Adrenal gland (tissue), 9 donors: ENCODE measurements at regions not wholly inside any gene's neighbourhood (a gene's known extent, or its start where the extent isn't known, plus 50 kb on each side); places are given as distances from the start of the nearest gene placed in this dataset.

Experiments
- DNase-seq, 7 donors: peaks; one replicate each; pipeline ENCODE4 v3.0.0-alpha.2; 2019 to 2020
- H3K27ac ChIP-seq, 5 donors: fragments of 200-600 bp; sonication (generic) in 4 of 5; 1 replicate in 3 of 5; 2 replicates in 2 of 5; pipeline versions ENCODE4 v1.5.1 to v1.8.0; 2016 to 2020; ENCODE audit warnings: mild to moderate bottlenecking in 1 of 5
- H3K27me3 ChIP-seq: fragments of 200-600 bp; 2 replicates; pipeline ENCODE4 v1.8.0; 2021
- H3K36me3 ChIP-seq, 2 donors: fragments of 200-600 bp; replicated peaks in 1 of 2; 1 replicate in 1 of 2; 2 replicates in 1 of 2; pipeline versions ENCODE4 v1.5.1 to v1.8.0; 2018 to 2022
- H3K4me1 ChIP-seq, 2 donors: fragments of 200-600 bp; replicated peaks in 1 of 2; 1 replicate in 1 of 2; 2 replicates in 1 of 2; pipeline versions ENCODE4 v1.5.1 to v1.8.0; 2018 to 2021
- H3K4me3 ChIP-seq, 4 donors: fragments of 200-600 bp; sonication (generic) in 3 of 4; one replicate each; pipeline ENCODE4 v1.5.1; 2016 to 2018
- H3K9me3 ChIP-seq, 3 donors: fragments of 200-600 bp; sonication (generic) in 1 of 3; replicated peaks in 1 of 3; 1 replicate in 2 of 3; 2 replicates in 1 of 3; pipeline versions ENCODE4 v1.5.1 to v1.8.0; 2016 to 2021
- POLR2A ChIP-seq, 2 donors: fragments of 450-650 bp; IDR thresholded peaks; one replicate each; pipeline ENCODE4 v1.6.1; 2017; ENCODE audit warnings: antibody characterized with exemption in 2 of 2, mild to moderate bottlenecking in 2 of 2, moderate library complexity in 1 of 2
- WGBS, 4 donors: extraction: QIAGEN DNeasy Blood & Tissue Kit in 2 of 4; methylation state at CpG; one replicate each; pipeline versions ENCODE4 v1.1.5 to v1.1.7; 2013 to 2017; 5-methylcytosine and 5-hydroxymethylcytosine counted together
- intact Hi-C, 2 donors: fragments of 100-400 bp; cut with DNase I; formaldehyde crosslinking; loops; one replicate each; pipeline versions ENCODE4 v1.14.1 to v1.15.0; 2022 to 2023
- TF ChIP-seq, protein P1 (sequence below), 6 experiments: fragments of 450-650 bp in 4 of 6; fragments of 200-600 bp in 2 of 6; sonication (generic) in 1 of 6; IDR thresholded peaks; 1 replicate in 5 of 6; 2 replicates in 1 of 6; pipeline versions ENCODE4 v1.5.1 to v1.8.0; 2016 to 2021; ENCODE audit warnings: antibody characterized with exemption in 6 of 6, mild to moderate bottlenecking in 2 of 6, moderate library complexity in 1 of 6
- donor health status: healthy with polysubstance abuse.
- donor health status: Bipolar disorder and iron deficiency.
- donor health status: DM: yes; HTN: yes; CAD: no.
- donor health status: DM: no; HTN: no; CAD: no.
- donor health status: DM: no; HTN: no; CAD: no.

GRCh38 chr2:35067420-35067819 is 1288.2 kb upstream of the CRIM1 start:
- DNase-seq = no peak
- WGBS, 4 donors = 33 to 76% (median 48%) methylated on average over 1 of the region's 1 CpG; no CpG with 5 or more reads in 1 of the 4 donors
- no peak overlapping the region for H3K27ac ChIP-seq
- TF ChIP-seq, protein P1, sequence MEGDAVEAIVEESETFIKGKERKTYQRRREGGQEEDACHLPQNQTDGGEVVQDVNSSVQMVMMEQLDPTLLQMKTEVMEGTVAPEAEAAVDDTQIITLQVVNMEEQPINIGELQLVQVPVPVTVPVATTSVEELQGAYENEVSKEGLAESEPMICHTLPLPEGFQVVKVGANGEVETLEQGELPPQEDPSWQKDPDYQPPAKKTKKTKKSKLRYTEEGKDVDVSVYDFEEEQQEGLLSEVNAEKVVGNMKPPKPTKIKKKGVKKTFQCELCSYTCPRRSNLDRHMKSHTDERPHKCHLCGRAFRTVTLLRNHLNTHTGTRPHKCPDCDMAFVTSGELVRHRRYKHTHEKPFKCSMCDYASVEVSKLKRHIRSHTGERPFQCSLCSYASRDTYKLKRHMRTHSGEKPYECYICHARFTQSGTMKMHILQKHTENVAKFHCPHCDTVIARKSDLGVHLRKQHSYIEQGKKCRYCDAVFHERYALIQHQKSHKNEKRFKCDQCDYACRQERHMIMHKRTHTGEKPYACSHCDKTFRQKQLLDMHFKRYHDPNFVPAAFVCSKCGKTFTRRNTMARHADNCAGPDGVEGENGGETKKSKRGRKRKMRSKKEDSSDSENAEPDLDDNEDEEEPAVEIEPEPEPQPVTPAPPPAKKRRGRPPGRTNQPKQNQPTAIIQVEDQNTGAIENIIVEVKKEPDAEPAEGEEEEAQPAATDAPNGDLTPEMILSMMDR (IDR thresholded peaks at IDR 0.05) = no peak
- no peak for TF ChIP-seq POLR2A (IDR thresholded peaks at IDR 0.05)
- no peaks in the 10 kb centered on the region for H3K27me3 ChIP-seq
- H3K4me1 ChIP-seq = no peaks in the 10 kb centered on the region
- no peak overlapping the region for H3K4me3 ChIP-seq
- intact Hi-C loops = no loop called here
- H3K36me3 ChIP-seq = no peaks in the 10 kb centered on the region
- no peaks in the 10 kb centered on the region for H3K9me3 ChIP-seq

GRCh38 chr2:35063836-35064235 is 1291.7 kb upstream of the CRIM1 start:
- DNase-seq = no peak
- intact Hi-C loops = no loop called here
- Histone ChIP-seq H3K4me3 (no peak overlapping the region), H3K4me1 (no peaks in the 10 kb centered on the region), H3K27ac (no peak overlapping the region), H3K27me3 (no peaks in the 10 kb centered on the region), H3K36me3 (no peaks in the 10 kb centered on the region), H3K9me3 (no peaks in the 10 kb centered on the region)
- WGBS, 4 donors = 67 to 90% (median 83%) methylated on average over 5 of the region's 5 CpGs
- no peak for TF ChIP-seq POLR2A (IDR thresholded peaks at IDR 0.05)
- TF ChIP-seq, protein P1 (IDR thresholded peaks at IDR 0.05) = no peak

DNA sequence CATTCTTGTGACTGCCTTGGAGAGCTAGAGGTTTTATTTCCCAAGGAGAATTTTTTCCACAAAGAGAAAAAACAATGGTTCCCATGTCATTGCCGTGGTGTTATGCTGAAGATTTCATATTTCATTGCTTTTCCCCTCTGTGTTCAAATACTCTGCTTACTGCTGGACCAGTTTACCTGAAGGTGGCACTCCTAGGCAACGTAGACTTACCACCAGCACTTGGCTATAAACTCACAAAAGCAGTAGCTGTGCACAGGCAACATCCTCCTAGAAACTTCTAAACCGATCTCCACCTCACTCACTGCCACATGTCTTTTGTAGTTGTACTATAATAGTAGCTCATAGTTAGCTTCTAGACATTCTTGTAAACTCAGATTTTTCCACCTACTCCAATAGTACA is 1319.7 kb upstream of the CRIM1 start:
- Histone ChIP-seq H3K27ac (no peak overlapping the region), H3K4me1 (no peaks in the 10 kb centered on the region), H3K4me3 (no peak overlapping the region), H3K9me3 (no peaks in the 10 kb centered on the region), H3K36me3 (no peaks in the 10 kb centered on the region), H3K27me3 (no peaks in the 10 kb centered on the region)
- no peak for DNase-seq
- intact Hi-C loops = no loop called here
- TF ChIP-seq, protein P1 (IDR thresholded peaks at IDR 0.05) = no peak
- no peak for TF ChIP-seq POLR2A (IDR thresholded peaks at IDR 0.05)
- WGBS, 4 donors = 54 to 59% (median 57%) methylated on average over 3 of the region's 3 CpGs

GRCh38 chr2:35033748-35034147 is 1321.8 kb upstream of the CRIM1 start:
- Histone ChIP-seq H3K4me1 (no peaks in the 10 kb centered on the region), H3K9me3 (peaks cover 0 to 6% (median 0%) of the 10 kb centered on the region in 3 donors), H3K4me3 (no peak overlapping the region), H3K27ac (no peak overlapping the region), H3K27me3 (no peaks in the 10 kb centered on the region), H3K36me3 (no peaks in the 10 kb centered on the region)
- no peak for TF ChIP-seq POLR2A (IDR thresholded peaks at IDR 0.05)
- TF ChIP-seq, protein P1 (IDR thresholded peaks at IDR 0.05) = no peak
- DNase-seq = no peak
- intact Hi-C loops = no loop called here
- 73 to 100% (median 81%) methylated on average over 2 to 4 of the region's 4 CpGs for WGBS, 4 donors
